ENCODE measurements at regions not wholly inside any gene's neighbourhood (a gene's known extent, or its start where the extent isn't known, plus 50 kb on each side); places are given as distances from the start of the nearest gene placed in this dataset.
"Not testable (repeated sequence)": the region's sequence is repeated elsewhere in the genome, so short reads cannot be mapped to it uniquely, and the experiment has no call there.

DNA sequence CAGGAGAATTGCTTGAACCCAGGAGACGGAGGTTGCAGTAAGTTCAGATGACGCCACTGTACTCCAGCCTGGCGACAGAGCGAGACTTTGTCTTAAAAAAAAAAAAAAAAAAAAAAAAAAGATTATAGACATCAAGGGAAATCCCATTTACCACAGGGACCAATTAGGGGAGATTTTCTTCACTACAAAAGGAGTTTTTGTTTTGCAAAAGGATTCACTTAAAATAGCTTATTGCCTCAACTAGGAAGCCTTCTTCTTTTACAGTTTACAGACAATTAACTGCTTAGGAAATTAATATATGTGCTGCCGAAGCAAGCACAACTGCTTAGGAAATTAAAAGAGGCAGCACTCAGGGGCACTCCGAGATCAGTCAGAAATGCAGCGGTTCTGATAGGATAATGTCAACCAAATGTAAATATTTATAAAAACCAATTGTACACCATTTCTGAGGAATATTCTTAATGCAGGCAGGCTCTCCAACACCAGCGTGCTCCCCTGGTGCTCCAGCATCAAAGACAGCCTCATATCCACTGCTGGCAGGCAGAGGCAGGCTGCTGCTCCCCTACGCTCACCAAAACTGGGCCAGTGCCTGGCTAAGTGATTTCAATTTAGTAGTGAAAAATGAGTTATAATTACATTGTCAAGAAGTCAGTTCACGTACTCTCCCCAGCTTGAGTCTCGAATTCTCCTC lies 107.9 kb upstream of the RAB4A start:
- DNase-seq: no peak

DNA sequence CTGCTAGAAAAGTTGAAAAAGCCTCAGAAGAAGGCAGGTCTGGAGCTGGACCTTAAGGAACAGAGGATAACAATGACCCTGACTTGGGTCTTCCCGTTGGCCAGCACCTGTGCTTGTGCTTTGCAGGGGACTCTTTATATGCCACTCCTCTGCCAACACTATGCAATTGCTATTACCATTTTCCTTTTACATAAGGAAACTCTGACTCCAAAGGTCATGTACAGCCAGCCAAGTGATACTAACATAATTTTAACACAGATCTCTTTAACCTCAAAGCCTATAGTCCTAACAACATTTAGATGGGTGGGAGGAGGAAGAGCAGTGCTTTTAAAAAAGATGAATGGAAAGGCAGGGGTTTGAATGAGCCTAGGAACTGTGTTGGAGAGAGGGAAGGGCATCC lies 106.6 kb upstream of the RAB4A start:
- no peak for DNase-seq

DNA sequence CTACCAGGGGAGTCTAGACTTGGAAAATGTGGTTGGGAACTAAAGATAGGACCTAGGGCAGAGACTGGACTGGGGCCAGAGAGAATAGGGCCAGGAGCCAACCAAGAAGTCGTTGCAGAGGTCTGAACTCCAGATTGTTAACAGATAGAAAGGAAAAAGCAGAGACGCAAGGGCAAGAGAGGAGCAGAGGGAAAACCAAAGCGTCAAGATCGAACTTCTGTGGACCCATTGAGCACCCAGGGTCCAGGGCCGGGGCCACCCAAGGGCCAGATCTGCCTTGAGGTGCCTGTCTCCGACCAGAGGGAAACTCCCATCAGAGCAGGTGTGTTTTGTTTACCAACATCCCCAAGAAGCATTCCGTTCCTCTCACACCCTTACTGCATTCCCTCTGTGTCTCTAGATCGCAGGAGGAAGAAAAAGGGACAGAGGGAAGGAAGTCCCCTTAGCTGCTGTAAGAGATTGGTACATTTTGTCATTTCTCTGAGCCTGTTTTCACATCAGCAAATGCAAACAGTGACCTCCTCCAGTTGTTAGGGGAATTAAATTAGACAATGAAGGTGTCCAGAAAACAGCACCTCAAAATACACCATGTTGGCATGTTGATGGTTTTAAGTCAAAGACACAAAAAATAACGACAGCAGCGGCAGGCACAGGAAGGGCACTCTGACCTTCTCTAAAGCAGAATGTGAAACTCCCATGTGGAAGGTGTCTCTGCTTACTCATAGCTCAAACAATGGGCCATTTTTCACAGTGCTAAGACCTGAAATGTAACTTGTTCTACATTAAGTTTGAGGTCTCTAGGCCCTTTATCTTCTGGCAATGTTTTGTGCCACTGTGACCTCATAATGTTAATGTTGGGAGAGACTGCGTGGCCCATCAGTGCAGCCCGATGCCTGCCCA lies 105.8 kb upstream of the RAB4A start:
- no peak for DNase-seq

DNA sequence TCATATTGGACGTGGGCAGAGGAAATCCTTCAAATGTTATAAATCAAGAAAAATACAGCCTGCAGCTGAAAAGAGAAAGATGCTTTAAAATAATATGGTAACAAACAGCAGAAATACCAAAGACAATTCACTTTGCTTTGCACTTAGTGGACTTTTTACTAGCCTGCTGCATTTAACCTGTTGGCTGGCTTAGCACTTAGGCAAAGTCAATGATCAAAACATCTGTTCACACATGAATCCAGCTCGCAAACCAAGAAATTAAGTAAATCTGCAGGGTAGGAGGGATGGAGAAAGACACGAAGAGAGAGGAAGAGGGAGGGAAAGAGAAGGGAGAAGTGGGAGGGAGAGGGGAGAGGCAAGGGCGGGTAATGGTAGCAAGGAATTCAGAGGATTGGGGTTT lies 103.6 kb upstream of the RAB4A start:
- no peak for DNase-seq

DNA sequence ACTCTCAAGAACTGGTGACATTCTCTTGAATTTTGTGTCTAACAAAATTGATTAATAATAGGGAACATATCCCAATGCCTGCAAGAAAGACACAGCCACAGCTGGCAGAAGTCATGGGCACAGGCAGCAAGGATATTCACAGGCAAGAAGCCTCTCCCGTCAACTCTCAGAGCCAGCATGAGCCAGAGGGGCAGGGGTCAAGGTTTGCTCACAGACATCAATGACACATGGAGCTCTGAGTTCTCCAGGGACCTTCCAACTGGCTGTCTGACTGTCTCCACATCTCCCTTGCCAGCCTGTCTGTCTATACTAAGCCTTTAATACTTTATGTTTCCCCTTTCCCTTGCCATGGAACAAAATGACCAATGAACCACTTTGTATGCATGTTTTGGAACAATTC lies 101.5 kb upstream of the RAB4A start:
- DNase-seq: no peak

DNA sequence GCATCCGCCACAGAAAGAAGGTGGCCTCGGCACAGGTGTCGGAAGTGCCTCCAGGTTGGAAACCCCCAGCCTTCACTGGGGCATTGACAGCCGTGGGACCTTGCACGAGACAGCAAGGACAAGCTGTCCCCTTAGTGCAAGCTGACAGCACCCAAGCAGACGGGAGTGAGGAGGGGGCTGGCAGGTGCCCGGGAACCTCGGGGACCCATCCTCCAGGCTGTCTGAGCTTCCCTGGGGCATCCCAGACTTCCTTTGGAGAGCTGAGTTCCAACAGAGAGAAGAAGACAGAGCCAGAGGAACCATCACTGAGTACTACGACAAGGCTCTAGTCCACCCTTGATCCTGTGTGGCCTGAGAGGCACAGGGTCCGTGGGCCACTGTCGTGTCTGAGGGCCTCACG lies 100.6 kb upstream of the RAB4A start:
- DNase-seq: no peak

DNA sequence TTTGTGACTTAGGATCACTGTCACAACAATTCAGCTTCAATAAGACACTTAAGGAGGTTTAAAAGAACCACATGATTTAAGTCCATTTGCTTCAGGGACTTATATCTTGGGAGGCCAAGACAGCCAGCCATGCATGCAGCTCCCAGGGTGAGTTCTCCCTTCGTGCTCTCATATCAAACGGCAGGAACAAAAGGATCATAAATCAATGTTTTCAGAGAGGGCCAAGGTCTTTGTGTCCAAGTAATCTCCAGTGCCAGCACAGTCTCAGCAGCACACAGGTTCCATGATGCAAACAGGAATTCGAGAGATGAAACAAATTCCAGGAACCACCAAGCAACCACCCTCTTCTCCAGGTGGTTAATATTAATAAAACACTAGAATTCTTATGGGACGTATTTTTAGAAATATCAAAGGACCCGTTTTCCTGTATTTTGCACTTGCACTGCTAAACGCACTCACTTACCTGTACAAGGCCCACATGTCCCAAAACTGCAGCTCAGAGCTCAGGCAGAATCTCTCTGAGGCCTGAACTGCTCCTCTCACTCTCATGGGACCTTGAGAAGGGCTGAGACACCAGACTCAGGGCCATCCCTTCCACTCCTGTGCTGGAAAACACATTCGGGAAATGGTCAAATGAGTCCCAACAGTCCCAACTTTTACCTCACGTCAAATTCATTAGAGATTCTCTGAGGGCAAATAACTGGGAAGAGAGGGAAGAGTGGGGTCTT lies 100.0 kb upstream of the RAB4A start:
- no peak for DNase-seq

DNA sequence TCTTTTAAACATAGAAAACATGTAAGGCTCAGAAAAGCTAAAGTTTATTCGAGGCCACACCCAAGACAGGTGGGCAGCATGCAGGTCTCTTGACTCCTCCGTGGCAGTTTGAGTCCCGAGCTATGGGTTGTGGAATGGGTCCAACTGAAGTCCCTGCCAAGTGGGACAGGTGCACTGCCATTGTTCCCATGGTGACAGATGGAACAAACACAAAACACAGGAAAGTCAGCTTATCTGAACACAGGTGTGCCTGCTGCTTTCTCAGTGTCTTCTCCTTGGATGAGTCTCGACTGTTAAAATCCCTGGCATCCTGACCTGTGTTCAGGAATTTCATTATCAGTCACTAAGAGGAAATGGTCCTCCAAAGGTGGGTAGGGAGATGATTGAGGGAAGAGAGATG lies 99.0 kb upstream of the RAB4A start:
- no peak for DNase-seq

DNA sequence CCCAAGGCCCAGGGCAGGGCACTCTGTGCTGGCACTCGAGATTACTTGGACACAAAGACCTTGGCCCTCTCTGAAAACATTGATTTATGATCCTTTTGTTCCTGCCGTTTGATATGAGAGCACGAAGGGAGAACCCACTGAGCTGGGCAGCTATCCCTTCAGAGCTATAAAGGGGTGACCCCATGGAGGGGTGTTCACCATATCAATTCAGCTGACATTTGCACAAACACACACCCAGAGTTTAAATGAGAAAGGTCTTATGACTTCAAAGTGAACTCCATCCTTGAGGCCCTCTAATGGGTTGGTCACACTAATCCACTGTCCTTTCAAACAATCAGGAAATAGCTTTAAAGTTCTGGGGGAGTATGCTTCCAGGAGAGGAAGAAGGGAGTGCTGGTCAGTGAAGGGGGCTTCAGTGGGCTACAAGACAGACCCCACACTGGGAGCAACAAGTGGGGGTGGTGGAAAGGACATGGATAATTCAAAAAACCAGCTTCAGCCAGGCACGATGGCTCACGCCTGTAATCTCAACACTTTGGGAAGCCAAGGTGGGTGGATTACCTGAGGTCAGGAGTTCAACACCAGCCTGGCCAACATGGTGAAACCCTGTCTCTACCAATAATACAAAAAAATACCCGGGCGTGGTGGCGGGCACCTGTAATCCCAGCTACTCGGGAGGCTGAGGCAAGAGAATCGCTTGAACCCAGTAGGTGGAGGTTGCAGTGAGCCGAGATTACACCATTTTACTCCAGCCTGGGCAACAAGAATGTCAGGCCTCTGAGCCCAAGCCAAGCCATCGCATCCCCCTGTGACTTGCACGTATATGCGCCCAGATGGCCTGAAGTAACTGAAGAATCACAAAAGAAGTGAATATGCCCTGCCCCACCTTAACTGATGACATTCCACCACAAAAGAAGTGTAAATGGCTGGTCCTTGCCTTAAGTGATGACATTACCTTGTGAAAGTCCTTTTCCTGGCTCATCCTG lies 97.1 kb upstream of the RAB4A start:
- DNase-seq: not testable (repeated sequence)

DNA sequence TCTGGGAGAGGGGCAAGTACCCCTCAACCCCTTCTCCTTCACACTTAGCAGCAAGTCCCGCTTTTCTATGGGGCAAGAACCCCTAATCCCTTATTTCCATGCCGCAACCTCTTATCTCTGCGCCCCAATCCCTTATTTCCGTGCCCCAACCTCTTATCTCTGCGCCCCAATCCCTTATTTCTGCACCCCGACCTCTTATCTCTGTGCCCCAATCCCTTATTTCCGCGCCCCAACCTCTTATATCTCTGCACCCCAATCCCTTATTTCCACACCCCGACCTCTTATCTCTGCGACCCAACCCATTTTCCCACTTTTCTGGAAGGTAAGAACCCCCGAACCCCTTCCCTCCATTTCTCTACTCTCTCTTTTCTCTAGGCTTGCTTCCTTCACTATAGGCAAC lies 95.6 kb upstream of the RAB4A start:
- not testable (repeated sequence) for DNase-seq

DNA sequence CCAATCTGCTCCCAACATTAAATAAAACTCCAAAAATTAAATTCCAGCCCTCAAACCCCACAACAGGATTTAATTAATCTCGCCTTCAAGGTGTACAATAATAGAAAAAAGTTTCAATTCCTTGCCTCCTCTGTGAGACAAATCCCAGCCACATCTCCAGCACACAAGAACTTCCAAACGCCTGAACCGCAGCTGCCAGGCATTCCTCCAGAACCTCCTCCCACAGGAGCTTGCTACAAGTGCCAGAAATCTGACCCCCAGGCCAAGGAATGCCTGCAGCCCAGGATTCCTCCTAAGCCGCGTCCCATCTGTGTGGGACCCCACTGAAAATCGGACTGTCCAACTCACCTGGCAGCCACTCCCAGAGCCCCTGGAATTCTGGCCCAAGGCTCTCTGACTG lies 94.5 kb upstream of the RAB4A start:
- DNase-seq: not testable (repeated sequence)

DNA sequence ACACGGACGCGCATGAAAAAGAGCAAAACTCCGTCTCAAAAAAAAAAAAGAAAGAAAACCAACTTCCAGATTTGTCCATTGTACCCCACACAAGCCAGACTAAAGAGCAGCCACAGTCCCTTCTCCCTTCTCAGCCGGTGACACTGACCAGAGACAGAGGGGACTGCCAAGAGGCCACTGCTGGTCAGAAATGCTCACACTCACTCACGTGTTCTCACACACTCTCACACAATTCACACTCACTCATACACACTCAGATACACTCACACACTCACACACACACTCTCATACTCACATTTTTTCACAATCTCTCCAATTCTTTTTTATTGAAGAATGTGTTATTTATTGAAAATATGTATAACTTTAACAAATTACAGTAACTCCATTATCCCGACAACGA lies 90.8 kb upstream of the RAB4A start:
- DNase-seq: no peak

DNA sequence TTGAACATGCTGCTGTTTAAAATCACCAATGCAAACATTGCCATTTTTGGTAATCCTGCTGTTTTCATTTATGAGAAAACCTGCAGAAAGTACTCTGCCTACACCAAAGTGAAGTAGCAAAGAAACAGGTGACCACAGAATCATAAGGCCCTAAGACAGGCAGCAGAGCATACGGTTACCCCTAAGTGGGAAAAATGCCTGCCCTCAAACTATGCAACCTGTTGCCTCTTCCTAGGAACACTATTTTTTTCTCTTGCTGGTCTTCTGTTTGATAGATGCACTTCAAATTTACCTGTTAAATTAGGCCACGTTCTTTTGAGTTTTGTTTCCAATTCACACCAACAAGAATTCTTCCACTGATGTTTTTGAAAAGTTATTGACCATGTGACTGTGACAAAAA lies 89.5 kb upstream of the RAB4A start:
- DNase-seq: no peak

DNA sequence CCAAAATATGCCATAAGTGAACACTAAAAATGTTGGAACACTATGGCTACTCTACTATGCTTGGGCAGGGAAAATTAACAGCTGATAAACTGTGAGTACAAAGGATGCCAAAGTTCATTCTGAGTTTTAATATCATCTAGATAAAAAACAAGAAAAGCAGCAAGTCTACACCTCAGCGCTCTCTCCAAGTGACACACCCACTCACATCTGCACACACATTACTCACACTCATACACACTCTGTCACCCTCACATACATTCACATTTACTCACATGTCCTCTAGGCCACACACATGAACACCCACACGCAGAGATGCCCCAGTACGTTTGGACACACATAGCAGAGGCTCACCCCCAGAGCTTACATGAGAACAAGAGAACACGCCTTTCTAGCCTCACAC lies 87.3 kb upstream of the RAB4A start:
- no peak for DNase-seq

DNA sequence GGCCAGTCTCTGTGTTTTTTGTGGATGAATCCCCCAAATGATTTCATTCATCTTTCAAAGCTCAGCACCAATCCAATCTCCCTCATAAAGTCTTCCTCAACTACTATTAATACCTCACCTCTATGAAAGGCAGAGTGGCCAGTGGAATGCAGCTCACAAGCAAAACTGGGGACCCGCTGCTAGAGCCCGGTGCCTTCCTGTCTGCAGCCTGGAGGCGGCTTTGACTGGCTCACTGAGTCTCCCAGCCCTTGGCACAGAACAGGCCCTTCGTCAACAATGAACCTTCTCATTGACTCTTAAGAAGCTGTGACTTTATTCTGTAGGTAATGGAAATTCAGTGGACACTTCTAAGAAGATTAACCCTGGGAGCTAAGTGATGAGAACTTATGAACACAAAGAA lies 86.8 kb upstream of the RAB4A start:
- no peak for DNase-seq

DNA sequence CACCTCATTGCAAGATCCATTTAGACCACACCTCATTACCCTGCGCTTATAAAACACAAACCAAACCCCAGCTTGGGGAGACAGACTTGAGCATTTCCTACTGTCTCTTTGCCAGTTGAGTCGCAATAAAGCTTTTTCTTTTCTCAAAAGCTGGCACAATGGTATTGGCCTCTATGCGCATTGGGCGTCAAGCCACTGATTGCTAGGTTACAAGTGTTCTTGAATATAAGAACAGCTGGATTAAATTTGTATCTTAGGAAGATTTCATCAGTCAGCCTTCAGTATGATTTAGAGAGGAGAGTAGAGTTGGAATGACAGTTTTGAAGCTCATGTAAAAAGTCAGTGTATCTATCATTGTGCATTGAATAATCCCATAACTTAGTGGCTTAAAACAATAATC lies 84.9 kb upstream of the RAB4A start:
- DNase-seq: no peak

DNA sequence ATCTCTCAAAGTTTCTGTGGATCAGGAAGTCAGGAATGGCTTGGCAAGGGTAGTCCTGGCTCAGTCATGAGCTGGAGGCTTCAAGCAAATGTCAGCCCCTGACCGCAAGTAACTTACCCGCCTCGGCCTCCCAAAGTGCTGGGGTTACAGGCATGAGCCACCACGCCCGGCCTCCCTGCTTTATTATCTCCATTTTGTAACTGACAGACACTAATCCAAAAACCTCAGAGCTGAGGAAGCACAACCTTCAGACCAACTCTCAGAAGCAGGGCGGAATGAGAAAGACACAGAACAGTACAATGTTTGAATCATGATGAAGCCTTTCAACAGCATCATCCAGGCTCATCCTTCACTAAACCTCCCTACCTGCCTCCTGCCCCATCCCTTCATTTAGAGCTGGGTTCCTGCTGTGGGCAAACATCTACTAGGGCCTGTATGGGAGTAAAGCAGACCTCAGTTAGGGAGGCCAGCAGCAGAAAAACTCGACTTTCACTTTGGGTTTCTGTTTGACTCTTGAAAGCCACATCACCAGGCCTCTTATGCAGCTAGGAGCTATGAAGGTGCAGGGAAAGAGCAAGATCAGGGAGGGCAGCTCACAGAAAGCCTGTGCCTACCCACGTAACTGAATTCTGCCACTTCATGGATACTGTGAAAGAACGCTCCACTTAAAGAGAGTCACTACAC lies 84.4 kb upstream of the RAB4A start:
- no peak for DNase-seq

DNA sequence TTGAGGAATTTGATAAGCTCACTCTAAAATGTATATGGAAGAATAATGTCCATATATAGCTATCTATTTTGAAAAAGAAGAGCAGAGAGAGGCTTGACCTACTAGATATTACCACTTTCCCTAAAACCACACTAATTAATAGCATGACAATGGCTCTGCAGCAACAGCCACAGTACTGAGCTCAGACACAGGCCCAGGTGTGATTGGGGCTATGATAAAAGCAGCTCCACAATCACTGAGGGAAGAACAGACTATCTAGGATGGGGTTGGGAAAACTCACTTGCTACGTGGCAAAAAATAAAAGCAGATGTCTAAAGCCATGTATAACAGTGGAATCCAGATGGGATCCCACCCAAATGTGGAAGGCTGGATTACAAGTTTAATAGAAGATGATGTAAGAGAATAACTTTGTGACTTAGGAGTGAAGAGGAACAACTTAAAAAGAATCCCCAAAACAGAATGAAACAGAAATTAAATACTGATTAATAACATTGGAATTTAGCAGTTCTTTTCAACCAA lies 80.8 kb upstream of the RAB4A start:
- no peak for DNase-seq

DNA sequence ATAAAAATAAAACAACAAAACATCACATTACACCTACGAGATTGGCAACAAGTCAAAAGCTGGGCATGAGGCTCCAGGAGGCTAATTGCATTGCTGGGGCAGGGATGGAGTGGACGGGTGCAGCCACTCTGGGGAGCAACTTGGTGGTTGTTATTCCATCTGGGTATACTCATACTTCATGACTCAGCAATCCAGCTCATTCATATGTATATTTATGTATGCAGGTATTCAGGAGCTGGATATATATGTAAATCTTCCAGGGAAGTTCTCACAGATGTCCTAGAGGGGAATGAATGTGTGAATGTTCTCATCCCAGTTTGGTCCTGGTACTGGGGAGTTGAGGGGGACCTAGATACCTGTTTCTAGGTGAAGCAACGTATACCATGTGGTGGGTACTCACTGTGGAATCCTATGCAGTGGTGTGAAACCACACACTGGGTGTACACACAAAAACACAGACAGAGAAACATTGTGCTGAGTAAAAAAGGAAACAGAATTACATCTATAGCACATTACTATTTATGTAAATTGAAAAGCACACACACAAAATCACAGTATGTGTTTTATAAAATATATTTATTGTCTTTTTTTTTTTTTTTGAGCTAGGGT lies 79.7 kb upstream of the RAB4A start:
- DNase-seq: no peak

DNA sequence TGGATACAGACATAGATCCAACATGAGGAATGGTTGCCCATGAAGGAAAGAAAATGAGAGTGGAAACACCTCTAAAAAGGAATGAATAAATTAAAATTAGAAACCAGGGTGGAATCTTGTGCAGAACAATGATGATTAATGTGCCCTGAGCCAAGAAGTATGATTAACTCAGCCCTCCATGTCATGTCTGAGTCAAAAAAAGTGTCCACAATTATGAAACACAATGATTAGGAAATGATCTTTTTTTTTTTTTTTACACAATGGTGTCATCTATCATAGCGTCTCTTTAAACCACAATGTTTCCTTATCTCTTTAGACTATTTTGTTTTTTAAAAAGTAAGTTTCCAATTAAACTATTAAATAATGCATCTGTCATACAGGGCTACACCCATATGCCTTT lies 78.9 kb upstream of the RAB4A start:
- DNase-seq: no peak

DNA sequence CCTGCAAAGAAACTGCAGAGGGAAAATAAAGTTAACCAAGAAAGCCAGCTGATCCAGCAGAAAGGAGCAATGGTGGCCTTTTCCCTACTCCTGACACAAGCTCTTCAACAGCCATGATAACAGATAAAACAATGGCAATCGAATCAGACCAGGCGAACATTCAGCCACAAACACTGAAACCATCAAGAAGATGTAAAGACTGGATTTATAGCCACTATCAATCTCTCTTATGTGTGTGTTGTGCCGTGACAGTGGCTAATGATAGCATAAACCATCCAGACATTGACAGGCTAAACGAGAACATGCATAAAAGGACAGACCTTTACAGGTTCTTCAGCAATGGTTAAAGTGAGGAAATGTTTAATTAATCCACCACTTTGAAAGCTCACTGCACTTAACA lies 78.1 kb upstream of the RAB4A start:
- no peak for DNase-seq
